ENCODE measurements at regions not wholly inside any gene's neighbourhood (a gene's known extent, or its start where the extent isn't known, plus 50 kb on each side); places are given as distances from the start of the nearest gene placed in this dataset.

DNA sequence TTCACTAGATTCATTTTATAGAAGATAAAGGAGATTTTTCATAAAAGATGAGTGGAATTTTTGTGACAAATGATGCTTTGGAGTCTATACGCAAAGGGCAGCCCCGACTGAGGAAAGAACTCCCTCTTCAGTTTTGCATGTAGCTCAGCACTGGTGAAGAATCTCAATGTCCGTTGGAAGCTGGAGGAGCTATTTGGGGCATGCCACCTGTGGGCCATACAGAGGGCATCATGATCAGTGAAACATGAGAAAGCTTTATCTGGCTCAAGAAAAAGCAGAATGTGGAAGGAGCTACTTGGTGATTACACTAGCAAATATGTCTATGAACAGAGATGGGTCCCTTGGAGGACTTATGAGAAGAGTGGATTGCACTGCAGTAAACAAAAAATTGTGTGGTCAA lies 1359.3 kb downstream of the REEP3 start:
- TF ChIP-seq, protein P1, sequence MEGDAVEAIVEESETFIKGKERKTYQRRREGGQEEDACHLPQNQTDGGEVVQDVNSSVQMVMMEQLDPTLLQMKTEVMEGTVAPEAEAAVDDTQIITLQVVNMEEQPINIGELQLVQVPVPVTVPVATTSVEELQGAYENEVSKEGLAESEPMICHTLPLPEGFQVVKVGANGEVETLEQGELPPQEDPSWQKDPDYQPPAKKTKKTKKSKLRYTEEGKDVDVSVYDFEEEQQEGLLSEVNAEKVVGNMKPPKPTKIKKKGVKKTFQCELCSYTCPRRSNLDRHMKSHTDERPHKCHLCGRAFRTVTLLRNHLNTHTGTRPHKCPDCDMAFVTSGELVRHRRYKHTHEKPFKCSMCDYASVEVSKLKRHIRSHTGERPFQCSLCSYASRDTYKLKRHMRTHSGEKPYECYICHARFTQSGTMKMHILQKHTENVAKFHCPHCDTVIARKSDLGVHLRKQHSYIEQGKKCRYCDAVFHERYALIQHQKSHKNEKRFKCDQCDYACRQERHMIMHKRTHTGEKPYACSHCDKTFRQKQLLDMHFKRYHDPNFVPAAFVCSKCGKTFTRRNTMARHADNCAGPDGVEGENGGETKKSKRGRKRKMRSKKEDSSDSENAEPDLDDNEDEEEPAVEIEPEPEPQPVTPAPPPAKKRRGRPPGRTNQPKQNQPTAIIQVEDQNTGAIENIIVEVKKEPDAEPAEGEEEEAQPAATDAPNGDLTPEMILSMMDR (IDR thresholded peaks at IDR 0.05): no peak
- TF ChIP-seq POLR2AphosphoS5 (IDR thresholded peaks at IDR 0.05) (no peak), POLR2A (IDR thresholded peaks at IDR 0.05) (no peak), EP300 (IDR thresholded peaks at IDR 0.05) (no peak)
